ENCODE measurements at regions not wholly inside any gene's neighbourhood (a gene's known extent, or its start where the extent isn't known, plus 50 kb on each side); places are given as distances from the start of the nearest gene placed in this dataset.

DNA sequence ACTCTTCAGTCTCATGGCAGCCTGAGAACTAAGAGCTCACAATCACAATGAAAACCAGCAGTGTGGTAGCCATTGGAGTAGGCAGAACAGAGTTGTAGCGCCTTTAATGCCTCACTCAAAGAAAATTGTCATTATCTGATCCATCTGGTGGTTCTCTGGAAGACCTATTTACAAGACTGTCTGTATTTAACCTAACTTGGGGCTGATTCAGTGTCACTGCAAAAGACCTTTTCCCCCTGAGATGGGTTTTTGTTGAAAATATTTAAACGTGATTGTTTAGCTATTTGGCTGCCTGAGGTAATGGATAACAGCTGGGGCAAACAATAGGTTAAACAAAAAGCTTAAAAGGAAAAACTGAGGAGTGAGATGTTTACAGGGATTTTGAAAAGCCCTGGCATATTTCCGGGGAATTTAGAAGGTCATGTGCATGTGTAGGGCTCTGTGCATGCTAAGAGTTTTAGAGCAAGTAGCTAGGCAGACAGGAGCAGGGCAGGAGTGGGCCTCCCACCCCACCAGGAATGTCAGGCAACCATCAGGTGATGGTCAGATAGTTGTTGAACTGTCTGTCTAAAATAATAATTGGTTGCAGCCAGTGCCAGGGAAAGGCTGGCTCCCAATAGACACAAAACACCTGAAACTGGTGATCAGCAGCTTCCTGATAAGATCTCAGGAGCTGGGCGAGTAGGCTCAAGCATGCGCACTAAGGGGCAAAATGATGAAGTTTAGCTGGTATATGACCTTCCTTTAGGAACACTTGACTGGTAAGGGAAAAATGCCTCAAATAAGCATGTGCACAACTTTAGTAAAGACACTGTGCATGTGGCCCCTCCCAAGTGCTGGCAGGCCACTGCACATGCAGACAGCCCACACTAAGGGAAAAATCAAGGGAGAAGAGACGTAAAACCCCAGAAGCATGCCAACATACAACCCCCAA is 70.8 kb upstream of the AKIRIN2 start (continued):
- TF ChIP-seq ZNF7 (CRISPR knock-in tag; IDR thresholded peaks at IDR 0.05): peak; percentile 7; the same call in 1 of the 2 replicates
- TF ChIP-seq ZMAT3 (CRISPR knock-in tag; conservative IDR thresholded peaks at IDR 0.05): no peak
- no peak for TF ChIP-seq MAFK (conservative IDR thresholded peaks at IDR 0.05 in 1 of 2, IDR thresholded peaks at IDR 0.05 in 1 of 2; ENCODE audit: low read length in 2 of 2)
- TF ChIP-seq, protein P1, sequence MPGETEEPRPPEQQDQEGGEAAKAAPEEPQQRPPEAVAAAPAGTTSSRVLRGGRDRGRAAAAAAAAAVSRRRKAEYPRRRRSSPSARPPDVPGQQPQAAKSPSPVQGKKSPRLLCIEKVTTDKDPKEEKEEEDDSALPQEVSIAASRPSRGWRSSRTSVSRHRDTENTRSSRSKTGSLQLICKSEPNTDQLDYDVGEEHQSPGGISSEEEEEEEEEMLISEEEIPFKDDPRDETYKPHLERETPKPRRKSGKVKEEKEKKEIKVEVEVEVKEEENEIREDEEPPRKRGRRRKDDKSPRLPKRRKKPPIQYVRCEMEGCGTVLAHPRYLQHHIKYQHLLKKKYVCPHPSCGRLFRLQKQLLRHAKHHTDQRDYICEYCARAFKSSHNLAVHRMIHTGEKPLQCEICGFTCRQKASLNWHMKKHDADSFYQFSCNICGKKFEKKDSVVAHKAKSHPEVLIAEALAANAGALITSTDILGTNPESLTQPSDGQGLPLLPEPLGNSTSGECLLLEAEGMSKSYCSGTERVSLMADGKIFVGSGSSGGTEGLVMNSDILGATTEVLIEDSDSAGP (CRISPR knock-in tag; IDR thresholded peaks at IDR 0.05; ENCODE audit: borderline replicate concordance): peak; percentile 46; the same call in 1 of the 2 replicates
- TF ChIP-seq, protein P2, sequence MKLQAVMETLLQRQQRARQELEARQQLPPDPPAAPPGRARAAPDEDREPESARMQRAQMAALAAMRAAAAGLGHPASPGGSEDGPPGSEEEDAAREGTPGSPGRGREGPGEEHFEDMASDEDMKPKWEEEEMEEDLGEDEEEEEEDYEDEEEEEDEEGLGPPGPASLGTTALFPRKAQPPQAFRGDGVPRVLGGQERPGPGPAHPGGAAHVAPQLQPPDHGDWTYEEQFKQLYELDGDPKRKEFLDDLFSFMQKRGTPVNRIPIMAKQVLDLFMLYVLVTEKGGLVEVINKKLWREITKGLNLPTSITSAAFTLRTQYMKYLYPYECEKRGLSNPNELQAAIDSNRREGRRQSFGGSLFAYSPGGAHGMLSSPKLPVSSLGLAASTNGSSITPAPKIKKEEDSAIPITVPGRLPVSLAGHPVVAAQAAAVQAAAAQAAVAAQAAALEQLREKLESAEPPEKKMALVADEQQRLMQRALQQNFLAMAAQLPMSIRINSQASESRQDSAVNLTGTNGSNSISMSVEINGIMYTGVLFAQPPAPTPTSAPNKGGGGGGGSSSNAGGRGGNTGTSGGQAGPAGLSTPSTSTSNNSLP (IDR thresholded peaks at IDR 0.05; ENCODE audit: low read depth, low read length): no peak
- TF ChIP-seq, protein P3, sequence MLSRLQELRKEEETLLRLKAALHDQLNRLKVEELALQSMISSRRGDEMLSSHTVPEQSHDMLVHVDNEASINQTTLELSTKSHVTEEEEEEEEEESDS (CRISPR knock-in tag; IDR thresholded peaks at IDR 0.05; ENCODE audit: borderline replicate concordance): 0 out of 2 replicates have a peak, but pooled peaks have one; percentile 49
- TF ChIP-seq SP2 (CRISPR knock-in tag; IDR thresholded peaks at IDR 0.05): no peak
- TF ChIP-seq RAD51 (IDR thresholded peaks at IDR 0.05; ENCODE audit: borderline replicate concordance): no peak
- no peak for TF ChIP-seq ADNP (CRISPR knock-in tag; IDR thresholded peaks at IDR 0.05)
- TF ChIP-seq, protein P4, sequence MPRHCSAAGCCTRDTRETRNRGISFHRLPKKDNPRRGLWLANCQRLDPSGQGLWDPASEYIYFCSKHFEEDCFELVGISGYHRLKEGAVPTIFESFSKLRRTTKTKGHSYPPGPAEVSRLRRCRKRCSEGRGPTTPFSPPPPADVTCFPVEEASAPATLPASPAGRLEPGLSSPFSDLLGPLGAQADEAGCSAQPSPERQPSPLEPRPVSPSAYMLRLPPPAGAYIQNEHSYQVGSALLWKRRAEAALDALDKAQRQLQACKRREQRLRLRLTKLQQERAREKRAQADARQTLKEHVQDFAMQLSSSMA (CRISPR knock-in tag; IDR thresholded peaks at IDR 0.05): no peak
- TF ChIP-seq, protein P5, sequence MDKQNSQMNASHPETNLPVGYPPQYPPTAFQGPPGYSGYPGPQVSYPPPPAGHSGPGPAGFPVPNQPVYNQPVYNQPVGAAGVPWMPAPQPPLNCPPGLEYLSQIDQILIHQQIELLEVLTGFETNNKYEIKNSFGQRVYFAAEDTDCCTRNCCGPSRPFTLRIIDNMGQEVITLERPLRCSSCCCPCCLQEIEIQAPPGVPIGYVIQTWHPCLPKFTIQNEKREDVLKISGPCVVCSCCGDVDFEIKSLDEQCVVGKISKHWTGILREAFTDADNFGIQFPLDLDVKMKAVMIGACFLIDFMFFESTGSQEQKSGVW (CRISPR knock-in tag; IDR thresholded peaks at IDR 0.05; ENCODE audit: borderline replicate concordance): no peak
- TF ChIP-seq GPN1 (CRISPR knock-in tag; IDR thresholded peaks at IDR 0.05; ENCODE audit: borderline replicate concordance): no peak
- TF ChIP-seq PRPF4 (IDR thresholded peaks at IDR 0.05; ENCODE audit: low read depth, low read length, poor library complexity, severe bottlenecking): no peak
- TF ChIP-seq, protein P6, sequence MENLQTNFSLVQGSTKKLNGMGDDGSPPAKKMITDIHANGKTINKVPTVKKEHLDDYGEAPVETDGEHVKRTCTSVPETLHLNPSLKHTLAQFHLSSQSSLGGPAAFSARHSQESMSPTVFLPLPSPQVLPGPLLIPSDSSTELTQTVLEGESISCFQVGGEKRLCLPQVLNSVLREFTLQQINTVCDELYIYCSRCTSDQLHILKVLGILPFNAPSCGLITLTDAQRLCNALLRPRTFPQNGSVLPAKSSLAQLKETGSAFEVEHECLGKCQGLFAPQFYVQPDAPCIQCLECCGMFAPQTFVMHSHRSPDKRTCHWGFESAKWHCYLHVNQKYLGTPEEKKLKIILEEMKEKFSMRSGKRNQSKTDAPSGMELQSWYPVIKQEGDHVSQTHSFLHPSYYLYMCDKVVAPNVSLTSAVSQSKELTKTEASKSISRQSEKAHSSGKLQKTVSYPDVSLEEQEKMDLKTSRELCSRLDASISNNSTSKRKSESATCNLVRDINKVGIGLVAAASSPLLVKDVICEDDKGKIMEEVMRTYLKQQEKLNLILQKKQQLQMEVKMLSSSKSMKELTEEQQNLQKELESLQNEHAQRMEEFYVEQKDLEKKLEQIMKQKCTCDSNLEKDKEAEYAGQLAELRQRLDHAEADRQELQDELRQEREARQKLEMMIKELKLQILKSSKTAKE (CRISPR knock-in tag; IDR thresholded peaks at IDR 0.05; ENCODE audit: borderline replicate concordance): peak; percentile 39; the same call in 1 of the 2 replicates
- TF ChIP-seq, protein P7, sequence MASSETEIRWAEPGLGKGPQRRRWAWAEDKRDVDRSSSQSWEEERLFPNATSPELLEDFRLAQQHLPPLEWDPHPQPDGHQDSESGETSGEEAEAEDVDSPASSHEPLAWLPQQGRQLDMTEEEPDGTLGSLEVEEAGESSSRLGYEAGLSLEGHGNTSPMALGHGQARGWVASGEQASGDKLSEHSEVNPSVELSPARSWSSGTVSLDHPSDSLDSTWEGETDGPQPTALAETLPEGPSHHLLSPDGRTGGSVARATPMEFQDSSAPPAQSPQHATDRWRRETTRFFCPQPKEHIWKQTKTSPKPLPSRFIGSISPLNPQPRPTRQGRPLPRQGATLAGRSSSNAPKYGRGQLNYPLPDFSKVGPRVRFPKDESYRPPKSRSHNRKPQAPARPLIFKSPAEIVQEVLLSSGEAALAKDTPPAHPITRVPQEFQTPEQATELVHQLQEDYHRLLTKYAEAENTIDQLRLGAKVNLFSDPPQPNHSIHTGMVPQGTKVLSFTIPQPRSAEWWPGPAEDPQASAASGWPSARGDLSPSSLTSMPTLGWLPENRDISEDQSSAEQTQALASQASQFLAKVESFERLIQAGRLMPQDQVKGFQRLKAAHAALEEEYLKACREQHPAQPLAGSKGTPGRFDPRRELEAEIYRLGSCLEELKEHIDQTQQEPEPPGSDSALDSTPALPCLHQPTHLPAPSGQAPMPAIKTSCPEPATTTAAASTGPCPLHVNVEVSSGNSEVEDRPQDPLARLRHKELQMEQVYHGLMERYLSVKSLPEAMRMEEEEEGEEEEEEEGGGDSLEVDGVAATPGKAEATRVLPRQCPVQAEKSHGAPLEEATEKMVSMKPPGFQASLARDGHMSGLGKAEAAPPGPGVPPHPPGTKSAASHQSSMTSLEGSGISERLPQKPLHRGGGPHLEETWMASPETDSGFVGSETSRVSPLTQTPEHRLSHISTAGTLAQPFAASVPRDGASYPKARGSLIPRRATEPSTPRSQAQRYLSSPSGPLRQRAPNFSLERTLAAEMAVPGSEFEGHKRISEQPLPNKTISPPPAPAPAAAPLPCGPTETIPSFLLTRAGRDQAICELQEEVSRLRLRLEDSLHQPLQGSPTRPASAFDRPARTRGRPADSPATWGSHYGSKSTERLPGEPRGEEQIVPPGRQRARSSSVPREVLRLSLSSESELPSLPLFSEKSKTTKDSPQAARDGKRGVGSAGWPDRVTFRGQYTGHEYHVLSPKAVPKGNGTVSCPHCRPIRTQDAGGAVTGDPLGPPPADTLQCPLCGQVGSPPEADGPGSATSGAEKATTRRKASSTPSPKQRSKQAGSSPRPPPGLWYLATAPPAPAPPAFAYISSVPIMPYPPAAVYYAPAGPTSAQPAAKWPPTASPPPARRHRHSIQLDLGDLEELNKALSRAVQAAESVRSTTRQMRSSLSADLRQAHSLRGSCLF (CRISPR knock-in tag; IDR thresholded peaks at IDR 0.05; ENCODE audit: borderline replicate concordance): no peak
